Suprapubic skin (tissue), 4 donors: ENCODE measurements at regions not wholly inside any gene's neighbourhood (a gene's known extent, or its start where the extent isn't known, plus 50 kb on each side); places are given as distances from the start of the nearest gene placed in this dataset.

Source experiments
- DNase-seq, 2 donors: peaks; one replicate each; pipeline ENCODE4 v3.0.0-alpha.2; 2019; ENCODE audit warnings: low spot score in 2 of 2
- H3K27ac ChIP-seq: fragments of 200-600 bp; sonication (generic); one replicate; pipeline ENCODE4 v1.5.1; 2019
- H3K27me3 ChIP-seq: fragments of 200-600 bp; sonication (generic); one replicate; pipeline ENCODE4 v1.5.1; 2019
- H3K36me3 ChIP-seq: fragments of 200-600 bp; sonication (generic); one replicate; pipeline ENCODE4 v1.5.1; 2019
- H3K4me1 ChIP-seq: fragments of 200-600 bp; sonication (generic); one replicate; pipeline ENCODE4 v1.5.1; 2019
- H3K4me3 ChIP-seq: fragments of 200-600 bp; sonication (generic); one replicate; pipeline ENCODE4 v1.5.1; 2019; ENCODE audit warnings: mild to moderate bottlenecking
- H3K9me3 ChIP-seq: fragments of 200-600 bp; sonication (generic); one replicate; pipeline ENCODE4 v1.5.1; 2019
- CTCF ChIP-seq, 2 donors: fragments of 200-600 bp in 1 of 2; fragments of 450-650 bp in 1 of 2; sonication (generic) in 1 of 2; IDR thresholded peaks; one replicate each; pipeline ENCODE4 v1.5.1; 2016 to 2019; ENCODE audit warnings: antibody characterized with exemption in 2 of 2, mild to moderate bottlenecking in 1 of 2, moderate library complexity in 1 of 2
- EP300 ChIP-seq: sonication (generic); formaldehyde crosslinking; IDR thresholded peaks from one replicate; pipeline ENCODE4 v1.6.1; 2017; ENCODE audit warnings: antibody characterized with exemption
- POLR2A ChIP-seq, 2 donors: fragments of 450-650 bp; IDR thresholded peaks; one replicate each; pipeline ENCODE4 v1.6.1; 2017; ENCODE audit warnings: antibody characterized with exemption in 2 of 2, mild to moderate bottlenecking in 2 of 2, moderate library complexity in 2 of 2
- POLR2AphosphoS5 ChIP-seq, 3 donors: sonication (generic); formaldehyde crosslinking; IDR thresholded peaks; one replicate each; pipeline ENCODE4 v1.6.1; 2017; ENCODE audit warnings: antibody characterized with exemption in 3 of 3
- WGBS: methylation state at CpG from one replicate; pipeline ENCODE4 v1.1.5; 2018; 5-methylcytosine and 5-hydroxymethylcytosine counted together

DNA sequence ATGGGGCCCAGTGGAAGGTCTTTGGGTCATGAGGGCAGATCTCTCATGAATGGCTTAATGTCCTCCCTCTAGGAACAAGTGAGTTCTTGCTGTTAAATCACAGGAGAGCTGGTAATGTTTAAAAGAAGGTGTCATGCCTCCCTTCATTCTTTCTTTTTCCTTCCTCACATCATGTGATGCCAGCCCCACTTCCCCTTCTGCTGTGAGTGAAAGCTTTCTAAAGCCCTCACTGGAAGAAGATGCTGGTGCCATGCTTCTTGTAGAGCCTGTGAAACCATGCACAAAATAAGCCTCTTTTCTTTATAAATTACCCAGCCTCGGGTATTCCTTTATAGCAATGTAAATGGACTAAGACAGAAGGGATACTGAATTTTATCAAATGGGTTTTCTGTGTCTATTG is 66.1 kb upstream of the ZNF827 start:
- Histone ChIP-seq H3K27ac (no peak overlapping the region), H3K9me3 (peaks cover 2% of the 10 kb centered on the region), H3K36me3 (no peaks in the 10 kb centered on the region), H3K4me1 (no peaks in the 10 kb centered on the region), H3K4me3 (no peak overlapping the region), H3K27me3 (no peaks in the 10 kb centered on the region)
- 80% methylated on average over 1 of the region's 1 CpG for WGBS
- DNase-seq: no peak
- no peak for TF ChIP-seq EP300
- TF ChIP-seq POLR2A (IDR thresholded peaks at IDR 0.05): no peak
- TF ChIP-seq POLR2AphosphoS5 (IDR thresholded peaks at IDR 0.05): no peak
- no peak for TF ChIP-seq CTCF (IDR thresholded peaks at IDR 0.05)

GRCh38 chr4:145988628-145989027 is 50.0 kb upstream of the ZNF827 start:
- WGBS: 95% methylated on average over 2 of the region's 2 CpGs
- H3K27ac ChIP-seq: no peak overlapping the region
- H3K27me3 ChIP-seq: no peaks in the 10 kb centered on the region
- H3K9me3 ChIP-seq: no peaks in the 10 kb centered on the region
- no peaks in the 10 kb centered on the region for H3K36me3 ChIP-seq
- DNase-seq: no peak
- TF ChIP-seq POLR2AphosphoS5 (IDR thresholded peaks at IDR 0.05) (no peak), EP300 (no peak), POLR2A (IDR thresholded peaks at IDR 0.05) (no peak), CTCF (IDR thresholded peaks at IDR 0.05) (no peak)
- H3K4me1 ChIP-seq: no peaks in the 10 kb centered on the region
- no peak overlapping the region for H3K4me3 ChIP-seq
